ENCODE measurements at regions not wholly inside any gene's neighbourhood (a gene's known extent, or its start where the extent isn't known, plus 50 kb on each side); places are given as distances from the start of the nearest gene placed in this dataset.
A peak's percentile ranks its signal among the peaks of the same experiment; 100 is the strongest.

GRCh38 chr9:91043056-91043810 lies 241.6 kb downstream of the SYK start:
- no peak for DNase-seq

DNA sequence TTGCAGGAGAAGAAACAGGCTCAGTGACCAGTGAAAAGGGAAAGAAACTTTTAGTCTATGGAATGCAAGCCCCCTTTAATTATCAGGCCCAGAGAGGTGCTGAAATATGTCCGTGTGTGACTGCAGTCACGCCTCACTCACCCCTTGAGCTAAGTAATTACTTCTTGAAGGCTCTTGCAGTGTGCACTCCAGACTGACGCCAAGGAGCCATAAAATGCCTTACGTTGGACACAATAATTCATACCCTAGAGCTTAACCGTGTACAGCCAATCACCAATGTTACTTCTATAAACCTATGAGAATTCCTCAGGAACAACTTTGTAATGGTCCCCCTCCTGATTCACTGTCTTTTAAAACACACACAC lies 242.2 kb downstream of the SYK start:
- no peak for DNase-seq

- DNase-seq, result no peak
These were observed 242.7 kb downstream of the SYK start for GRCh38 chr9:91044354-91044753.

DNA sequence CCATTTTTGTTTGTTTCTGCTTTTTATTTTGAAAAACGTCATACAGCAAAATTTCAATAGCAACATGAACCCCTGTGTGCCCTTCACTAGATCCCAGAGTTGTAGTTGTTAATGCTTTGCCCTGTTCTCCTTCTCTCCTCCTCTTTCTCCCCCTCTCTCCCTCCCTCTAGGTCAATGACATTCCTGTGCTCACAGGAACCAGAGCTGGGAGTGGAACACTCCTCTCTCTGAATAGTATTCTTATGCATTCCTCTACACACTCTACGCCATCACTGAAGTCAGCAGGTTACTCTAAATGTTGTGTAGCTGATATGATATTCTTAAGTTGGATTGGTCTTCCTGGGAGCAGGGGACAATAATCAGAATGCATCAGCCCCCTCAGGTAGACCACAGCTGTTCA lies 243.4 kb downstream of the SYK start:
- no peak for DNase-seq

DNA sequence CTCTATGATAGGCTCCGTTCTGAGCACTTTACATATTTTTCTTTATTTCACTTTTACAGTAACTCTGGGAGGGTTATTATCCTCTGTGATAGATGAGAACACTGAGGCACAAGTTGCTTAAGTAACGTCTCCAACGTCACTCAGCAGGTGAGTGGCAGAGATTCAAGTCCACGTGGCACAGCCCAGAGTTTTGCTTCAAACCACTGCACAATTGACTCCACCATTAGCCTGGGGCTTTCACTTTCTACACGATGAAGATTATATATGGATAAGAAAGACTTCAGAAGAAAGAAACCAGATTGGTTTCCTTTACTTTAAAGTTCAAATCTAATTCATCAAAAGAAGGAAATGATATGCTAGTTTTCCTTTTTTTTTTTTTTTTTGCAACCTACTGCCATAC lies 245.9 kb downstream of the SYK start:
- peak; percentile 36 for DNase-seq

DNA sequence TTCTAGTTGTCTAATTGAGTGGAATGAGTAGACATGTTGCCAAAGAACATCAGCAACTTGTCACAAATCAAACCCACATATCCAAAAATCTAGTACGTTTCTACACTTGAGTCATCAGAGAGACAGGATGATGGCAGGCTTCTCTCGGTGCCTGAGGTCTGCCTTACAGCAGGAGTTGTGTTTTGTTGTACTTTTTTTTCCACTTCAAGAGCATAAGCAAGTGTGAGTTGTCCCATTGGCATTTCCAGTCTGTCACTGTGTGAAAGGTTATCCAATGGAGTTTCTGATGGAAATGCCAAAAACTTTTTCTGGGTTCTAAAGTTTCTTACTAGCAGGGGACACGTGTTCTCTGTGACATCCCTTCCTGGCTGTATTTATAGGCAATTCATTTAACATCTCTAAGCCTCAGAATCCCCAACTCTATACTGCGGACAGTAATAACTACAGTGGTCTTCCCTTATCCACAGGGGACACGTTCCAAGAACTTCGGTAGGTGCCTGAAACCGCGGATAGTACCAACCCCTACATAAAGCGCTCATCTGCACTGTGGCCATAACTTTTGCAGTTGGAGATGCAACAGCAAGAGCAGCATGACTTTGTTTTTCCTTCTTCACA lies 246.5 kb downstream of the SYK start:
- no peak for DNase-seq

DNA sequence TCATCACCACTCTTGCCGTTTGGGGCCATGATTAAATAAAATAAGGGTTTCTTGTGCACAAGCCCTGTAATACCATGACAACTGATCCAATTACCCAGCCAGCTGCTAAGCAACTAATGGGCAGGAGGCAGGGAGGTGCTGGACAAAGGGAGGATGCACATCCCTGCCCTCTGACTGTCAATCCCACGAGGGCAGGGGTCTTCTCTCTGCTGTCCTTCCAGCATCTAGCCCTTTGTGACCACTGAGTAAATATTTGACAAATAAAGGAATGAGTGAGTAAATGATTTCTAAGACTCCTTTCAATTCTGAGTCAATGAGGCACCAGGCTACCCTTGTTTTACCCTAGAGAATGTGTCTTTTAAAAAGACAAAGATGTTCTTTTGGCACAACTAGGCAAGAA lies 247.1 kb downstream of the SYK start:
- DNase-seq, result no peak

DNA sequence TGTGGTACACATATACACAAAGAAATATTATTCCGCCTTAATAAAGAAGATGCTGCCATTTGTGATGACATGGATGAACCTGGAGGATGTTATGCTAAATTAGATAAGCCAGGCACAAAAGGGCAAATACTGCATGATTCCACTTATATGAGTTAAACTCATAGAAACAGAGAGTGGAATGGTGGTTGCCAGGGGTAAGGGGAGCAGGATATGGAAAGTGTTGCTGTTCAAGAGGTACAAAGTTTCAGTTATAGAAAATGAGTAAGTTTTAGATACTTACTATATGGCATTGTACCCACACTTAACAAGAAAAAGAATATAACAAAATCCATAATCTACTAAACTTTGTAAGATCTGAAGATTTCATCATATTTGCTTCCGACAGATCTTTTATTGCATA lies 252.2 kb downstream of the SYK start:
- DNase-seq, result no peak

GRCh38 chr9:91055845-91056244 lies 254.2 kb downstream of the SYK start:
- no peak for DNase-seq

DNA sequence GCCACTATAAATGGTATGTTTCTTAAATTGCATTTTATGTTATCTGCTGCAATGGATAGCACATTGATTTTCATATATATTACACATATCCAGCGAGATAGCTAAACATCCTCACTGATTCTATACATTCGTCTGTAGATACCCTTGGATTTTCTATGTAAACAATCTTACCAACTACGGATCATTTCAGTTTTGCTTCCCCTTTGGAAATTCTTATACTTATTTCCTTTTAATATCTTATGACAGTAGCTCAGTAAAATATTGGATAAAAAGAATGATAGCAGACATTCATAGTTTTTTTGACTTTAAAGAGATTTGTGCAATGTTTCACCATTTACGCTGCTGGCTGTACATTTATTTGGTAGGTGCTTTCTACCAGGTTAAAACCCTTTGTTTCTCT lies 254.9 kb downstream of the SYK start:
- no peak for DNase-seq

DNA sequence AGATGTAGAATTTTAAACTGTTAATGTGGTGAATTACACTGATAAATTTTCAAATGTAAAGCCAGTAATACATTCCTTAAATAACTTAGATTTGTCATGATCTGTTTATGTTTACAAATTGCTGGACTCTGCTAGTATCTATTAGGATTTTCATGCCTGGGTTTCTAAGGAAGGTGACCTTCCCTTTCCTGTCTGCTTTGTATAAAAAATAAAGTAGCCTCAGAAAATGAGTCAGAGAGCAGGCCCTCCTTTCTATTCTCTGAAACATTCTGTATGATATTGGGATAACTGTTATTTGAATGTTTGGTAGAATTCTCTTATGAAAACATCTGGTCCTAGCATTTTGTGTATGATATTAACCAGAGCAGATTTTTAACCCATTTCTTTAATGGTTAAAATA lies 255.3 kb downstream of the SYK start:
- no peak for DNase-seq

DNA sequence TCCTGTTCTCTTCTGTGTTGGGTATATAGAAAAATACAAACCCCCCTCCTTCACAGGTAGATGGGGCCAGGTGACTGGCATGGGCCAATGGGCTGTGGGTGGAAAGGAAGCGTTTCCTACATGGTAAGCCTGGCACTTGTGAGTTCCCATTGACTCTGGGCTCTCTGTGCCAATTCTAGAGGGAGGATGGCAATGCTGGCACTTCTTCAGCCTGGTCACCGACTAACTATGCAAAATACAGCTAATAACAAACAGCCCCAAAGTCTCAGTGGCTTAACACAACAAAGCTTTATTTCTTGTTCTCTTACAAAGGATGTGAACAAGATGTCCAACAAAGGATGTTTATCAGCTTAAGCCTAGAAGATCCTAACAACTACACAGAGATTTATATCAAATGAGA lies 258.1 kb downstream of the SYK start:
- no peak for DNase-seq

GRCh38 chr9:91060520-91061343 lies 259.1 kb downstream of the SYK start:
- no peak for DNase-seq

GRCh38 chr9:91061506-91061905 lies 259.9 kb downstream of the SYK start:
- no peak for DNase-seq

- no peak for DNase-seq
These were observed 260.7 kb downstream of the SYK start for GRCh38 chr9:91062281-91062680.

GRCh38 chr9:91063471-91063870 lies 261.9 kb downstream of the SYK start:
- no peak for DNase-seq

DNA sequence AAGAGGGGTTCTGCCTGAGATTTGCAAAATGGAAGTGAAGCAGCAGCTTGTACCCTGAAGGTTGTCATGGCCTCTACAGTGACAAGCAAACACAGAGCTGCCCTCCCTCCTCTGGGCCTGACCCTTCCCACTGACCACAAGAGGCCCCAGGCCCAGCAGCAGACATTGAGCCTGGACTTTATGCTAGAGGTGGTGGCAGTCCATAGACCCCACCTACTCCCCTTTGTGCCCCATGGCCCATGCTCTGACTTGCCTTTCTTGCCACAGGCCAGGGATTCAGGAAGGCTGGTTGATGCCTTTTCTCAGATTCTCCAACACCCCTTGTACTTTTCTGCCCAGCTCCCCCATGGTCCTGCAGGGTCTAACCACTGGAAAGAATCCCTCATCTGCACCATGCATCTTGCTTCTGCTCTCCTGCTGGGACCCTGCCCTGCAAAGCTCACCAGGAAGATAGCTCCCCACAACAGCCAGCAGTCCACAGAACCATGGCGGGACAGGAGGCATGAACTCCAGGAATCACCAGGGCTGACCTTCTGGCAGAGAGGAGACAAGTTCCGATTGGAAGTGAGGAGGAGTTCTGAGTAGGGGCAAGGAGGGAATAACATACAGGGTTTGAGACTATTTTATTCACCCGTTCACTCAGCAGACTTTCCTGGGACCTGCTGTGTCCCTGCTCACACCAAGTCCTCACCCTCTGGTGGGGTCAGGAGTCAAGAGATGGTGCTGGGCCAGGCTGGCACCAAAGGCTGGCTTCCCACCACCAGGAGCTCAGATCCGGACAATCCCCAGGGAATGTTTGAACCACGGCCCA lies 263.8 kb downstream of the SYK start:
- no peak for DNase-seq

GRCh38 chr9:91066042-91066415 lies 264.4 kb downstream of the SYK start:
- DNase-seq, result no peak

GRCh38 chr9:91066856-91067255 lies 265.2 kb downstream of the SYK start:
- DNase-seq, result no peak

- no peak for DNase-seq
These were observed 265.8 kb downstream of the SYK start for GRCh38 chr9:91067306-91067860.

DNA sequence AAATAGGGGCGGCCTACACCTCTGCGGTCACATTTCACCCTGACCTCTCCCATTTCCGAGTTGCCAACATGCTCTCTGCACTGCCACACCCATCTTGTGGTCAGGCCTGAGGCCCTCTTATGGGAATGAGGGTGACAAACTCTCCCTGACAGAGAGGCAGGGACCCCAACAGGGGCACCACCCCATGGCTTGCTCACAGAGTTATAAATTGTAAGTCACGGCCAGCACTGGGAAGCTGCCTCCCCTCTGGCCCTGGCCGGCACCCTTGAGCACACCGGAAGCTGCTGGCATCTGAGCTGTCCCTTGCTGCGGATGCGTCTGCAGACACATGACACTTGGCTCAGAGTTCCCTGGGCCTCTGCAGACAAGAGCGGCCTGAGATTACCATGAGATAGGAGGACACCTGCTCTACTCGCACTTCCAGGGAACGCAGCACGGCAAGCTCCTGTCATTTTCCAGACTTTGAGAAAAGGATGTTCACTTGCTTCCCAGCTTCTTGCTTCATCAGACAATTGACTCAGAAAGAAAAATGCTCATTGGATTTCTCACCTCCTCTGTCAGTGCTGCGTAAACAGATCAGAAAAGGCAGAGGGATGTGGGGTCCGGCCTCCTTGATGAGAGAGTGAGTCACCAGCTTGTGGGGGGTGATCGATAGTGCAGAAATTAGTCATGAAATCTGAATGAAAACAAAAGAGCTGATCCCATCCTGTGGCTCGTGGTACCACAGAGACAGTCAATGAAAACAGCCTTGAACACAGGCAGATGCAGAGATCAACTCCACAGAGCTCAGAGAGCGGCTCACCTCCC lies 269.8 kb downstream of the SYK start:
- peak; percentile 43 for DNase-seq

Measured in stimulated activated CD4-positive, alpha-beta T cell treated with anti-CD3 and anti-CD28 coated beads, Interleukin-12 subunit alpha, Interleukin-12 subunit beta, amount 100 ng/mL, for 4 hours (primary cell).